H9 (cell line): ENCODE measurements at regions not wholly inside any gene's neighbourhood (a gene's known extent, or its start where the extent isn't known, plus 50 kb on each side); places are given as distances from the start of the nearest gene placed in this dataset.

ENCODE experiments used
- DNase-seq: peaks from one replicate; pipeline ENCODE4 v3.0.0-alpha.2; 2017
- H2AFZ ChIP-seq: one replicate; pipeline ENCODE4 v1.6.1; 2013; ENCODE audit warnings: mild to moderate bottlenecking, low read length, control low read depth, moderate library complexity
- H2AK5ac ChIP-seq: 2 replicates; pipeline ENCODE4 v1.6.1; 2013; ENCODE audit warnings: low read length, control low read depth, mixed read lengths; ENCODE audit not compliant: insufficient read length
- H2BK120ac ChIP-seq: one replicate; pipeline ENCODE4 v1.6.1; 2013; ENCODE audit warnings: low read depth, mild to moderate bottlenecking, low read length, control low read depth, inconsistent platforms; ENCODE audit not compliant: poor library complexity, severe bottlenecking
- H2BK12ac ChIP-seq: 2 replicates; pipeline ENCODE4 v1.6.1; 2013; ENCODE audit warnings: low read length, control low read depth, mixed read lengths, low read depth; ENCODE audit not compliant: insufficient read length
- H2BK15ac ChIP-seq: 2 replicates; pipeline ENCODE4 v1.6.1; 2013; ENCODE audit warnings: low read depth, low read length, control low read depth
- H2BK20ac ChIP-seq: one replicate; pipeline ENCODE4 v1.6.1; 2013; ENCODE audit warnings: low read depth, mild to moderate bottlenecking, low read length, control low read depth, inconsistent platforms; ENCODE audit not compliant: poor library complexity, severe bottlenecking
- H2BK5ac ChIP-seq: 2 replicates; pipeline ENCODE4 v1.6.1; 2013; ENCODE audit warnings: low read length, control low read depth, mixed read lengths; ENCODE audit not compliant: insufficient read length
- H3K14ac ChIP-seq: 2 replicates; pipeline ENCODE4 v1.6.1; 2013; ENCODE audit warnings: low read length, control low read depth; ENCODE audit not compliant: insufficient read depth
- H3K18ac ChIP-seq: 2 replicates; pipeline ENCODE4 v1.6.1; 2013; ENCODE audit warnings: low read depth, mild to moderate bottlenecking, mixed read lengths, low read length, control low read depth; ENCODE audit not compliant: insufficient read length
- H3K23ac ChIP-seq: 2 replicates; pipeline ENCODE4 v1.6.1; 2013; ENCODE audit warnings: low read length, control low read depth, mixed read lengths, low read depth; ENCODE audit not compliant: insufficient read length
- H3K23me2 ChIP-seq: 2 replicates; pipeline ENCODE4 v1.6.1; 2013; ENCODE audit warnings: low read depth, mild to moderate bottlenecking, mixed read lengths, low read length, control low read depth; ENCODE audit not compliant: insufficient read length, poor library complexity, severe bottlenecking
- H3K27ac ChIP-seq: 2 replicates; pipeline ENCODE4 v1.5.1; 2013; ENCODE audit warnings: low read length, control low read depth, mixed read lengths, low read depth; ENCODE audit not compliant: insufficient read length
- H3K27me3 ChIP-seq: 2 replicates; pipeline ENCODE4 v1.6.1; 2013; ENCODE audit warnings: low read length, control low read depth, inconsistent platforms; ENCODE audit not compliant: insufficient read depth
- H3K4ac ChIP-seq: 2 replicates; pipeline ENCODE4 v1.6.1; 2013; ENCODE audit warnings: low read depth, mild to moderate bottlenecking, control low read depth, inconsistent platforms, low read length, moderate library complexity
- H3K4me1 ChIP-seq: 2 replicates; pipeline ENCODE4 v1.6.1; 2013; ENCODE audit warnings: low read length, control low read depth, inconsistent platforms; ENCODE audit not compliant: insufficient read depth
- H3K4me2 ChIP-seq: 2 replicates; pipeline ENCODE4 v1.6.1; 2013; ENCODE audit warnings: low read length, control low read depth, mixed read lengths; ENCODE audit not compliant: insufficient read length, insufficient read depth
- H3K56ac ChIP-seq: 2 replicates; pipeline ENCODE4 v1.6.1; 2013; ENCODE audit warnings: low read depth, mild to moderate bottlenecking, mixed read lengths, low read length, control low read depth; ENCODE audit not compliant: insufficient read length
- H3K79me1 ChIP-seq: 2 replicates; pipeline ENCODE4 v1.6.1; 2013; ENCODE audit warnings: low read depth, mild to moderate bottlenecking, moderate library complexity, low read length, control low read depth, inconsistent platforms; ENCODE audit not compliant: insufficient read depth, poor library complexity, severe bottlenecking
- H3K79me2 ChIP-seq: 2 replicates; pipeline ENCODE4 v1.6.1; 2013; ENCODE audit warnings: low read length, control low read depth, inconsistent platforms; ENCODE audit not compliant: insufficient read depth
- H3K9ac ChIP-seq: 2 replicates; pipeline ENCODE4 v1.6.1; 2013; ENCODE audit warnings: low read length, control low read depth, mixed read lengths; ENCODE audit not compliant: insufficient read length; ENCODE audit errors: extremely low read depth
- H3K9me3 ChIP-seq: one replicate; pipeline ENCODE4 v1.6.1; 2013; ENCODE audit warnings: low read depth, low read length, inconsistent platforms; ENCODE audit not compliant: control insufficient read depth
- H3T11ph ChIP-seq: one replicate; pipeline ENCODE4 v1.6.1; 2013; ENCODE audit warnings: mild to moderate bottlenecking, low read length, control low read depth, inconsistent platforms
- H4K20me1 ChIP-seq: one replicate; pipeline ENCODE4 v1.6.1; 2013; ENCODE audit not compliant: control insufficient read depth, insufficient read length, insufficient read depth
- H4K5ac ChIP-seq: 2 replicates; pipeline ENCODE4 v1.6.1; 2013; ENCODE audit warnings: low read depth, mild to moderate bottlenecking, mixed read lengths, low read length, control low read depth; ENCODE audit not compliant: insufficient read length
- H4K8ac ChIP-seq: replicated peaks from 2 replicates; pipeline ENCODE4 v1.6.1; 2013; ENCODE audit warnings: low read length, control low read depth, mixed read lengths, low read depth; ENCODE audit not compliant: insufficient read length
- H4K91ac ChIP-seq: 2 replicates; pipeline ENCODE4 v1.6.1; 2013; ENCODE audit warnings: low read depth, mild to moderate bottlenecking, moderate library complexity, mixed read lengths, low read length, control low read depth; ENCODE audit not compliant: insufficient read length
- H3K27ac Mint-ChIP-seq, 3 experiments: 2 replicates in 2 of 3; 3 replicates in 1 of 3; pipeline ENCODE4 v1.8.0; 2020 to 2021; ENCODE audit warnings: mixed read lengths in 3 of 3, mild to moderate bottlenecking in 1 of 3, moderate library complexity in 1 of 3
- H3K27me3 Mint-ChIP-seq: 2 replicates; pipeline ENCODE4 v1.8.0; 2021; ENCODE audit warnings: low read depth, mild to moderate bottlenecking, moderate library complexity, mixed read lengths
- H3K36me3 Mint-ChIP-seq, 3 experiments: 2 replicates in 2 of 3; 3 replicates in 1 of 3; pipeline ENCODE4 v1.8.0; 2020 to 2021; ENCODE audit warnings: low read depth in 3 of 3, mixed read lengths in 3 of 3; ENCODE audit not compliant: insufficient read depth in 1 of 3
- H3K4me1 Mint-ChIP-seq, 2 experiments: 2 replicates each; pipeline ENCODE4 v1.8.0; 2020; ENCODE audit warnings: mixed read lengths in 2 of 2
- H3K4me3 Mint-ChIP-seq, 2 experiments: 2 replicates in 1 of 2; 3 replicates in 1 of 2; pipeline ENCODE4 v1.8.0; 2020 to 2021; ENCODE audit warnings: mild to moderate bottlenecking in 2 of 2, mixed read lengths in 2 of 2, moderate library complexity in 1 of 2
- H3K9me3 Mint-ChIP-seq, 2 experiments: 2 replicates in 1 of 2; 3 replicates in 1 of 2; pipeline ENCODE4 v1.8.0; 2020; ENCODE audit warnings: mild to moderate bottlenecking in 2 of 2, mixed read lengths in 2 of 2, moderate library complexity in 1 of 2
- CTCF ChIP-seq: fragments of 200-600 bp; sonication (generic); conservative IDR thresholded peaks from 3 replicates; pipeline ENCODE4 v1.8.0; 2021; ENCODE audit warnings: antibody characterized with exemption, mild to moderate bottlenecking
- WGBS: extraction: QIAGEN DNeasy Blood & Tissue Kit; methylation state at CpG from one replicate; pipeline ENCODE4 v1.1.7; 2013; ENCODE audit warnings: missing lambda C conversion rate, low lambda C conversion rate, mixed read lengths; ENCODE audit not compliant: insufficient read length; ENCODE audit errors: extremely low coverage; 5-methylcytosine and 5-hydroxymethylcytosine counted together

- Histone ChIP-seq H3K14ac (no peak overlapping the region), H2BK5ac (no peak overlapping the region), H4K8ac (no peak overlapping the region), H4K5ac (no peak overlapping the region), H4K91ac (no peak overlapping the region), H3K4me1 (no peaks in the 10 kb centered on the region), H3K79me1 (no peaks in the 10 kb centered on the region), H3K56ac (no peak overlapping the region), H2BK12ac (no peak overlapping the region), H3K27me3 (no peaks in the 10 kb centered on the region), H2AK5ac (no peak overlapping the region), H2BK120ac (no peak overlapping the region), H3K18ac (no peak overlapping the region), H3K79me2 (no peaks in the 10 kb centered on the region), H3K23me2 (no peaks in the 10 kb centered on the region), H3K27ac (no peak overlapping the region), H2BK15ac (no peak overlapping the region), H3K4ac (no peak overlapping the region), H3K4me2 (no peak overlapping the region), H4K20me1 (no peaks in the 10 kb centered on the region), H2BK20ac (no peak overlapping the region), H3T11ph (no peak overlapping the region), H3K9ac (no peak overlapping the region), H3K9me3 (no peaks in the 10 kb centered on the region), H2AFZ (no peak overlapping the region), H3K23ac (no peak overlapping the region)
- WGBS = no CpG with 5 or more reads among the region's 5 CpGs
- Mint-ChIP-seq H3K4me1 (peaks cover 4 to 6% of the 10 kb centered on the region in 2 experiments; a peak in 3 of 4 replicates), H3K4me3 (no peak overlapping the region), H3K27ac (no peak overlapping the region), H3K36me3 (no peaks in the 10 kb centered on the region), H3K27me3 (no peaks in the 10 kb centered on the region), H3K9me3 (no peaks in the 10 kb centered on the region)
- TF ChIP-seq CTCF = no peak
- DNase-seq = no peak
These were observed 889.3 kb downstream of the MAT2B start for GRCh38 chr5:164394686-164395194.
